Kidney epithelial cell (primary cell): ENCODE measurements at regions not wholly inside any gene's neighbourhood (a gene's known extent, or its start where the extent isn't known, plus 50 kb on each side); places are given as distances from the start of the nearest gene placed in this dataset.

ENCODE experiments used
- DNase-seq: peaks from one replicate; pipeline ENCODE4 v3.0.0-alpha.2; 2010; ENCODE audit warnings: low read depth
- H3K27me3 ChIP-seq: 2 replicates; pipeline ENCODE4 v1.6.0; 2011; ENCODE audit warnings: low read length; ENCODE audit not compliant: control insufficient read depth, insufficient read depth
- H3K36me3 ChIP-seq: 2 replicates; pipeline ENCODE4 v1.5.1; 2011; ENCODE audit warnings: low read length; ENCODE audit not compliant: control insufficient read depth, insufficient read depth
- H3K4me3 ChIP-seq: 2 replicates; pipeline ENCODE4 v1.5.1; 2011; ENCODE audit warnings: low read depth, mild to moderate bottlenecking, control low read depth, low read length
- CTCF ChIP-seq: IDR thresholded peaks from 2 replicates; pipeline ENCODE4 v1.5.1; 2011; ENCODE audit warnings: mild to moderate bottlenecking, moderate library complexity, low read length, control low read depth, inconsistent platforms; ENCODE audit not compliant: insufficient read depth, poor library complexity, severe bottlenecking

- no peak for DNase-seq
- Histone ChIP-seq H3K27me3 (no peaks in the 10 kb centered on the region), H3K4me3 (no peak overlapping the region), H3K36me3 (no peaks in the 10 kb centered on the region)
- TF ChIP-seq CTCF: no peak
These were observed 232.9 kb downstream of the TJP1 start for GRCh38 chr15:29589416-29589815.

- Histone ChIP-seq H3K4me3 (no peak overlapping the region), H3K27me3 (peaks cover 10% of the 10 kb centered on the region), H3K36me3 (no peaks in the 10 kb centered on the region)
- no peak for DNase-seq
- TF ChIP-seq CTCF: no peak
These were observed 248.9 kb downstream of the TJP1 start for GRCh38 chr15:29573197-29573838.

GRCh38 chr15:29571792-29572431 is 250.4 kb downstream of the TJP1 start:
- Histone ChIP-seq H3K36me3 (no peaks in the 10 kb centered on the region), H3K4me3 (peak overlapping the region; percentile 61), H3K27me3 (peaks cover 10% of the 10 kb centered on the region)
- DNase-seq: no peak
- no peak for TF ChIP-seq CTCF

GRCh38 chr15:29570948-29571791 is 251.1 kb downstream of the TJP1 start:
- no peaks in the 10 kb centered on the region for H3K36me3 ChIP-seq
- no peak for TF ChIP-seq CTCF
- no peak for DNase-seq
- H3K27me3 ChIP-seq: peaks cover 10% of the 10 kb centered on the region
- H3K4me3 ChIP-seq: peak overlapping the region; percentile 66

GRCh38 chr15:29570121-29570947 is 251.9 kb downstream of the TJP1 start:
- no peak for TF ChIP-seq CTCF
- peaks cover 10% of the 10 kb centered on the region for H3K27me3 ChIP-seq
- H3K4me3 ChIP-seq: peak overlapping the region; percentile 66
- no peaks in the 10 kb centered on the region for H3K36me3 ChIP-seq
- no peak for DNase-seq
